KOPT-K1 (cell line): ENCODE measurements at regions not wholly inside any gene's neighbourhood (a gene's known extent, or its start where the extent isn't known, plus 50 kb on each side); places are given as distances from the start of the nearest gene placed in this dataset.

Experiments
- H3K27ac ChIP-seq: fragments of 200-600 bp; sonication (generic); 2 replicates; pipeline ENCODE4 v1.5.1; 2016; ENCODE audit warnings: antibody characterized with exemption, mild to moderate bottlenecking, low read depth, low read length; ENCODE audit not compliant: poor library complexity, severe bottlenecking
- H3K36me3 ChIP-seq: fragments of 200-600 bp; sonication (generic); 2 replicates; pipeline ENCODE4 v1.5.1; 2017; ENCODE audit warnings: antibody characterized with exemption, mild to moderate bottlenecking, low read length, moderate library complexity; ENCODE audit not compliant: insufficient read depth
- H3K9me3 ChIP-seq: fragments of 200-600 bp; sonication (generic); 2 replicates; pipeline ENCODE4 v1.5.1; 2017; ENCODE audit warnings: antibody characterized with exemption, low read length, mild to moderate bottlenecking; ENCODE audit not compliant: insufficient read depth, poor library complexity, severe bottlenecking

DNA sequence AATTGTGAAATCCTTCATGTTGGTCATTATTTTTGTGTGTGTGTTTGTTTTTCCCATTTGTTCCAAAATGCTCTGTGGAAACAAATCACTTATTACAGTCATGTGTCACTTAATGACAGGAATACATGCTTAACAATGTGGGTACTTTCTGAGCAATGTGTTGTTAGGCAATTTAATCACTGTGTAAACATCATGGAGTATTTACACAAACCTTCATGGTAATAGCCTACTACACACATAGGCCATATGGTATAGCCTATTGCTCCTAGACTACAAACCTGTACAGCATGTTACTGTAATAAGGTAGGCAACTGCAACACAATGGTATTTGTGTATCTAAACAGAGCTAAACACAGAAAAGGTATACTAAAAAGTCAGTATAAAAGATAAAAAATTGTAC is 388.9 kb upstream of the PPP1R2C start:
- Histone ChIP-seq H3K9me3 (no peaks in the 10 kb centered on the region), H3K27ac (no peak overlapping the region), H3K36me3 (no peaks in the 10 kb centered on the region)

DNA sequence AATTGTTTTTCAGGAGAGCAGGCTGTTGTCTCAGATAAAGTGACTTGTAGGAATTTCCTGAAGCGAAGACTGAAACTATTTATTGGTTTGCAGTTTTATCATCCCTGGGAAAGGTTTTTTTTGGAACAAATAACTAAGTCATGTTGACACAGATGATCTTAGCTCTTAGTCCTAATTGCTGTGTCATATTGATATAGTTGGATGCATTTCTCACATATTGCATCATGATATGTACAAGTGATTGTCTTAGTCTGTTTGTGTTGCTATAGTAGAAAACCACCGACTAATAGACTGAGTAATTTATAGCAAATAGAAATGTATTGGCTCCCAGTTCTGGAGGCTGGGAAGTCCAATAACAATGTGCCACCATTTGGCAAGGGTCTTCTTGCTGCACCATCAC is 397.5 kb upstream of the PPP1R2C start:
- no peaks in the 10 kb centered on the region for H3K36me3 ChIP-seq
- peaks cover 12% of the 10 kb centered on the region for H3K9me3 ChIP-seq
- H3K27ac ChIP-seq, result no peak overlapping the region

DNA sequence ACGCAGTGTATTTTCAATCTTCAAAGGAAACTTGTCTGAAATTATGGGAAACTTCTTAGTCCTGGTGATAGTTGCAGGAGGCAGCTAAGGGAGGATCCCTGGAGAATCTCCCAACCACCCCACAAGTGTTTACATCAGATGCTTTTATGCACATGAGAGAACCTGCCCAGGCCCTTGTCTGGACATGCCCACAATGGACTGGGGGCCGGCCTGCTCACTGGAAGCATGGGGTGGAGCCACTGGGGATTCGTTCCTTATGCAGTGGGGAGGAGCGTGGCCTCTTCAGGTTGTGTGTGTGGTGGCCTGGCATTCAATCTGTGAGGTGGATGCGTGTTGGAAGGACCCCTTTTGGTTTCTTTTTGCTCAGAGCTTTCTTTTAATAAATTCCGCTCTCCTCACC is 398.7 kb upstream of the PPP1R2C start:
- Histone ChIP-seq H3K36me3 (no peaks in the 10 kb centered on the region), H3K9me3 (peaks cover 12% of the 10 kb centered on the region), H3K27ac (no peak overlapping the region)

DNA sequence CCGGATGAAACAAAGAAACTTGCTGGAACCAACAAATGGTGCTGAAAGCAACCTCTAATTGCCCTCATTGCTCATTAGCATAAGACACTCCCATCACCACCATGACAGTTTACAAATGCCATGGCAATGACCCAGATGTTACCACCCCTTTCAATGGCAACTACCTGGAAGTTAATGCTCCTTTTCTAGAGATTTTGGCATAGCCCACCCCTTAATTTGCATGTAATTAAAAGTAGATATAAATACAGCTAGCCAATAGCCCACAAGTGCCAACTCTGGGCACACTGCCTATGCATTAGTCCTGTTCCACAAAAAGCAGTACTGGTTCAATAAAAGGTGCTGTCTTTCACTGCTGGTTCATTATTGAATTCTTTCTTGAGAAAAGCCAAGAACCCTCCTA is 410.3 kb upstream of the PPP1R2C start:
- no peaks in the 10 kb centered on the region for H3K9me3 ChIP-seq
- H3K36me3 ChIP-seq, result no peaks in the 10 kb centered on the region
- no peak overlapping the region for H3K27ac ChIP-seq

DNA sequence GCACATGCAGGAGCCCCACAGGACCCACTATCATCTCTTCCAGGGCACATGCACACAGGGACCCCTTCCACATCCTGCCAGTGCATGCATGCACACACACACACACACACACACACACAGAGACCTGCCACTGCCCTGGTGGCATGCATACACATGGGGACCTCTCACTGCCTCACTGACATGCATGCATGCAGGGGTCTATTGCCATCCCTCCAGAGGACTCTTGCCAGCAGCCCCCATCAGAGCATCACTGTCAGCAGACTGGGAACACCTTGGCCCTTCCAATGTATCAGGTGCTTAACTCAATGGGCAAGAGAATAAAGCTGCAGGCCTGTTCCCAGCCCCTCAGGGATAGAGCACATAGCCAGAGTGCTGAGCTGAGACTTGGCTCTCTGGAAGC is 433.6 kb upstream of the PPP1R2C start:
- Histone ChIP-seq H3K36me3 (no peaks in the 10 kb centered on the region), H3K9me3 (peaks cover 6% of the 10 kb centered on the region), H3K27ac (no peak overlapping the region)

DNA sequence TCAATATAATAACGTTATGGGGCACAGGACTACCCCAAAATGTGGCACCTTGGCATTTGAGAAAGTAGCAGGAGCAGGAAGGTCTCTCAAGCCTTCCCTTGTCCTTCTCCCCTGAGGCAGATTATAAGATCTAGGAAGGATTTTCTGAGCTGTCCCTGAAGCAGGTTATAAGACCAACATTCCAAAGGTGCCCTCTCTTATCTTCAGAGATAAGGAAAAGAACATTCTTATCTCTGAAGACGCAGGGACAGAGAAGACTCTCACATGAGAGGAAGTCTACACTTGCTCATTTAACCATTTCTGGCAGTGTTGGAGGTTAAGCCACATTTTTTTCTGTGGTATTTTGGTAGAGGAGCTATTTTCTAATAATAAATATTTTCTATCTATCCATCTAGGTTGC is 437.9 kb upstream of the MAOA start:
- Histone ChIP-seq H3K36me3 (no peaks in the 10 kb centered on the region), H3K27ac (no peak overlapping the region), H3K9me3 (no peaks in the 10 kb centered on the region)

DNA sequence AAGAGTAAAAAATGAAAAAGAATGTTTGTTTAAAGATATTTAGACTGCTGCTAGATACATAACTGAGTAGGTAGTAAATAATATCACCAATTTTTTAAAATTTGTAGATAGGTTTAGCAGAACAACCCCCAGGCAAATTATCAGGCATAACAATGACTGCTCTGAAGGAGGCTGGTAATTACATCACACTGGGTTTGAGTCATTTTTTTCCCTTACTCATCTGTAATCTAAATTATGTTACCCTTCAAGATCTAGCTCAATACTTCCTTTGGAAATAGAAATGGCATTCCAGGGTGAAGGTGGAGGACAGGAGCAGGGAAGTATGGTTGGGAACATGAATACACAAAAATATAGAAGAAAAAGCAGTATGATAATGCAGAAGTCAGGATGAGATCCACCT is 431.6 kb upstream of the MAOA start:
- H3K36me3 ChIP-seq, result no peaks in the 10 kb centered on the region
- no peak overlapping the region for H3K27ac ChIP-seq
- no peaks in the 10 kb centered on the region for H3K9me3 ChIP-seq

DNA sequence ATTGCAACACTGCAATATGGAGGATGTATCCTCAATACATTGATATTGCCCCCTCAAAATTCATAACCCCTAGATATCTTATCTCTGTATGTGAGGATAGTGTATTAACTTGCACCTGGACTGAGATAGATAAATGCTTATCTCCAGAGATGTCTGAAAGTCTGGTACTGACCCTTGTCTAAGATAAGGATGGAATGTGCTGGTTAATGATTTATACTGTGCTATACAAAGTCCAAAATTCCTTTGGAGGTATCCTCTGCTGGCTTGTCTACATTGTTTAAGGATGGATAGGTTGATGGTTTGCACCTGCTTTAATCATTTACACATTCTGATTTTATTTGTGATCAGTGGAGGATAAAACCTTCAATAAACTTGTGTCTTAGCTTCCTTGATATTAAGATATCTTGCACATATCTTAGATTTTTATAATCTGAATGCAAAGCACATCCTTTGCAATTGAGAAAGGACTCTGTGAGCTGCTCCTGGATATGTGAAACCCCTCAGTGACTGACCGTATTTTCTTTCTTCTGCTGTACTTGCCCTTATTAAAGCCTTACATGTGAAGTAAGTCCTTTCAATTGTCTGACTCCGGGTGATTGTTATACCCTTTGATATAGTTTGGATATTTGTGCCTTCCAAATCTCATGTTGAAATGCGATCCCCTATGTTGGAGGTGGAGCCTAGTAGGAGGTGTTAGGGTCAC is 430.3 kb upstream of the MAOA start:
- H3K9me3 ChIP-seq, result no peaks in the 10 kb centered on the region
- no peaks in the 10 kb centered on the region for H3K36me3 ChIP-seq
- no peak overlapping the region for H3K27ac ChIP-seq

DNA sequence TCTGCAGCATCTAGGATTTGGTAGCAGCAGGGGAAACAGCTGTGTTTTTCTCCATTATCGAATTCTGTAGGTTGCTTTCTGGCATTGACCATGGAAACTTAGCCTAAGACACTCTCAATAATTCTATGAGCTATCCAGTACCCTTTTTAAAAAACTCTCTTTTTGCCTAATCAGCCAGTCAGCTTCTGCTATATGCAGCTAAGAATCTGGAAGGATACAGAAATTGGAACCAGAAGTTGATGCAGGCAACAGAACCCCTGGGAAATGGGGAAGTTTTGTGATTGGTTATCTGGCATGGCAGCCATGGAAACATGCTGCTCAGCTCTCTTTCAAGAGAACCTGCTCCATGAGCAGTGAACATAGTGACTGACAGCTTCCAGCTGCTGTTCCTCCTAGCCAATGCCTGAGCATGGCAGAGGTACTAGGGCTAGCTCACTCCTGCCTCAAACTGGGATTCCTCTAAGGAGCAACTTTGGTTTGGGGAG is 417.6 kb upstream of the MAOA start:
- no peaks in the 10 kb centered on the region for H3K9me3 ChIP-seq
- no peak overlapping the region for H3K27ac ChIP-seq
- no peaks in the 10 kb centered on the region for H3K36me3 ChIP-seq

DNA sequence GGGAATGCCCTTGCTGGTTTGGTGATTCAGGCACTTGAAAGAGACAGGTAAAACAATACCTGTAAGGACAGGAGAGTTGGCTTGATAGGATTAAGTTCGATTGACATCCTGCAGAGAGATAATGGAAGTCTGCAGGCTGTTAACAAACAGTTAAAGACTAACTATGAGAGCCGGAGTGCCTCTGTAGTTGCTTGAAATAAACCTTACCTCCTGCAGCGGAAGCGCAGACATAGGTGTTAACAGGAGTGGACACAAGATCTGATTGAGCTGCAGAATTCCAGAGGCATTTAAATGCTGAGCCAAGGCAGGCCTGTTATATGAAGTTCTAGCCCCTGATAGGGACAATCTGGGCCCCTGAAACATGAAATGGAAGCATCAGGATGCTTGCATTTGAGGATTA is 416.7 kb upstream of the MAOA start:
- H3K27ac ChIP-seq, result no peak overlapping the region
- H3K9me3 ChIP-seq, result no peaks in the 10 kb centered on the region
- no peaks in the 10 kb centered on the region for H3K36me3 ChIP-seq

DNA sequence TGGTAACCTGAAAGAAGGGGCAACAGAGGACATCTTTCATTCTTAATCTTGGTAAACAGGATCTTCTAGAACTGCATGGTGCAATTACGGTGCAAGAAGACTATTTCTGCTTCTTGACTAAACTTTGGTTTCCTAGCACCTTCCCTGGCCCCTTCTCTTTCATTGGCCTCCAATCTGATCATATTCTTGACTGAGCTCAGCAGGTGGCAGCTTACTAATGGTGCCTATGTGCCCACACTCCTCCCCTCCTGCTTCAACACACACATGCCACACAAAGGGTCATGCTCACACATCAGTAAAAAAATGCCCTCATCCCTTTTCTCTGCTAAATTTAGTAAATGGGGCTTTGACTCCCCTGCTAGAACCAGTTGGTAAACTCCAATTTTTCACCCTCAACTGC is 400.5 kb upstream of the MAOA start:
- no peaks in the 10 kb centered on the region for H3K9me3 ChIP-seq
- no peaks in the 10 kb centered on the region for H3K36me3 ChIP-seq

DNA sequence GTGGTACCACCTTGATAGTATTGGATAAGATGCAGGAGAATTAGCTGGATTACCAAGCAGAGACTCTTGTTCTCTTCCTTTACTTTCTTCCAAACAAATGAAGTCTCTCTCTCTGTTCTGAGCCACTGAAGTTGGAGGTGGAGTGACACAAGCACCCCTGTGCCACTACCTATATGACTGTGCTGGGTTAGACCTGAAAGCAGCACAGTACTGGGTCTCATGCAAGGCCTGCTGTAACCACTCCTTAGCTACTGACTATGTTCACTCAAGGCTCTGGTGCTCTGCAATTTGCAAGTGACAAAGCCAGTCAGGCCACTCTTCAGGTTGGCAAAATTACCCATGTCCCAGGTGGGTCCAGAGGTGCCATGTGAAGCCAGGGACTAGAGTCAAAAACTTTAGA is 389.6 kb upstream of the MAOA start:
- Histone ChIP-seq H3K27ac (no peak overlapping the region), H3K36me3 (no peaks in the 10 kb centered on the region)

More for the DNA sequence above, 400.5 kb upstream of the MAOA start:
- H3K27ac ChIP-seq, result no peak overlapping the region

DNA sequence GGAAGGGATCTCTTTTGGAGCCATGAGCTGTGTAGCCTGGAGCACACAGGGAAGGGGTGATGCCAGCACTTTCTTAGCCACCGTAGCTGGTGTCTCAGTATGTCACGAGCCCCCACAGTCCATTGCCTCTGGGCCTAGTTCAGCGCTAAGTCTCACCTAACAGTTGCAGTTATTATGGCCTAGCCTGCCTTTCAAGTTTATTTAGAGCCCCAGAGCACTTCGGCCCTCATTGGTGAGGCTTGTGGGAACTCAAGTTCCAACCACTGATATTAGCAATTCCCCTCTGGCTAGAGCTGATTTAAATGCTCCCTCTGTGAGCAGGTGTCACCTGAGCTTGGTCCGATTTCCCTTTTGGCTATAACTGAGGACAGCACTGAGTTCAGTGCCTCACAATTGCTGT is 388.4 kb upstream of the MAOA start:
- no peaks in the 10 kb centered on the region for H3K9me3 ChIP-seq
- H3K27ac ChIP-seq, result no peak overlapping the region
- H3K36me3 ChIP-seq, result no peaks in the 10 kb centered on the region

More for the DNA sequence above, 389.6 kb upstream of the MAOA start:
- H3K9me3 ChIP-seq, result no peaks in the 10 kb centered on the region

DNA sequence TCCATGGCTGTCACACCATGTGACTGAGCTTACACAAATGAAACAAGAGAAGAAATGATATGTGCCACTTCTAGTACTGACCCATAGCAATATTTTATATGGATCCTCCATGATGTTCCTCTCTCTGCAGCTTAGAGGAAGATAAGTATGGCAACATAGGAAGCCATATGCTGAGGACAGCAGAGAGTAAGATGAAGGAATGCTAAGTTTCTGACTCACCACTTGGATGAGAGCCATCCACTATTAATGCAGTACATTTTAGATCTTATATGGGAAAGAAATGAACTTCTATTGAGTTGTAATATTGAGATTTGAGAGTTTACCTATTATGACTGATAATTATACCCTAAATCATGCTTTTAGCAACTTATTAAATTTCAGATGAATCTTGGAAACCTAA is 386.9 kb upstream of the MAOA start:
- no peak overlapping the region for H3K27ac ChIP-seq
- no peaks in the 10 kb centered on the region for H3K36me3 ChIP-seq
- no peaks in the 10 kb centered on the region for H3K9me3 ChIP-seq

DNA sequence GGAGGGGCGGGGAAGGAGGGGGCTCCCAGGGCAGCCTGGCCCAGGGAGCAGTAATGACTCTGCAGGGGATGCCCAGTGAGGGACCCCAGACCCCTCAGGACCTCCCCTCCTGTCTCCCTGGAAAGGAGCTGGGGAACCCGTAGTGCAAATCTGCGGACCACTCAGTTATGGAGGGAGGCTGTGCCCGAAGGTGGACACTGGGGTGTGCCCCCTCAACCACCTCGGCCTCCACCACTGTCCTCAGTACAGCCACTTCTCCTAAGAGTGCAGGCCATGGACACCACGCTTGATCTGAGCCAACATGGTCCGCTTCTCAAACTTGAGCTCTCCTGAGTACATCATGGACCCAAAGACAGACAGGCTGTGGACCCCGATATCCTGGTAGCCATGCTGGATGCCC is 378.2 kb upstream of the MAOA start:
- H3K36me3 ChIP-seq, result no peaks in the 10 kb centered on the region
- H3K9me3 ChIP-seq, result no peaks in the 10 kb centered on the region
- no peak overlapping the region for H3K27ac ChIP-seq

DNA sequence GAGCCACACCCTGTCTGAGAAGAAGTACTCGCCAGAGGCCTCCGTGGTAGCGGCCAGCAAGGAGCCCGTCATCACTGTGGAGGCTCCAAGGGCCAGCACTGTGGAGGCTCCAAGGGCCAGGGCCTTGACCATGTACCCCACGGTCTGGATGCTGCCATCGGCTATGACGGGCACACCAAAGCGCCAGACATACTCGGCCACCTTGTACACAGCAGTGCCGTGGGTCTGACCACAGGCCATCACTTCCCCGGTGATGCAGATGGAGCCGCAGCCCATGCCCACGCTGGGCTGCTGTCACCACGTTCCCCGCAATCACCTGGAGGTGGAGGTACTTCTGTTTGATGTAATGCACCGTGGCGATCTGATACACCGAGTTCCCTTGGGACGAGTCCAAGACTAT is 377.7 kb upstream of the MAOA start:
- no peaks in the 10 kb centered on the region for H3K36me3 ChIP-seq
- H3K9me3 ChIP-seq, result no peaks in the 10 kb centered on the region
- no peak overlapping the region for H3K27ac ChIP-seq
